ENCODE measurements at regions not wholly inside any gene's neighbourhood (a gene's known extent, or its start where the extent isn't known, plus 50 kb on each side); places are given as distances from the start of the nearest gene placed in this dataset.
"Not testable (repeated sequence)": the region's sequence is repeated elsewhere in the genome, so short reads cannot be mapped to it uniquely, and the experiment has no call there.

- TF ChIP-seq CTCF (conservative IDR thresholded peaks at IDR 0.05; ENCODE audit: low read depth in 2 of 2) = peak in 1 of 2 experiments; percentile 23; a peak in 1 of 4 replicates
- not testable (repeated sequence) for H3F3A ChIP-seq (replicated peaks; ENCODE audit: low read depth); H3K4me3 ChIP-seq; H3K27me3 ChIP-seq (ENCODE audit: insufficient read depth); H3K4me1 ChIP-seq (ENCODE audit: insufficient read depth); H3K36me3 Mint-ChIP-seq (ENCODE audit: low read depth); DNase-seq (ENCODE audit: low spot score); H3K4me2 ChIP-seq; H3K79me2 ChIP-seq (replicated peaks; ENCODE audit: insufficient read depth); H4K20me1 ChIP-seq (replicated peaks; ENCODE audit: insufficient read depth); H3K4me1 Mint-ChIP-seq; H3K9me3 Mint-ChIP-seq; H3K27ac Mint-ChIP-seq; H3K4me3 Mint-ChIP-seq; H2AFZ ChIP-seq; H3K36me3 ChIP-seq (ENCODE audit: insufficient read depth); H3K27ac ChIP-seq (ENCODE audit: low read depth); H3K9me2 ChIP-seq (ENCODE audit: insufficient read depth); H3K27me3 Mint-ChIP-seq (ENCODE audit: insufficient read depth, low read depth, poor library complexity)
- peak; percentile 79 for ATAC-seq
Observed at GRCh38 chr7:142467056-142467655, 209.3 kb upstream of the PRSS58 start.

GRCh38 chr7:142463401-142463850 lies 205.6 kb upstream of the PRSS58 start:
- Mint-ChIP-seq H3K36me3 (ENCODE audit: low read depth) (no peaks in the 10 kb centered on the region), H3K27ac (no peak overlapping the region), H3K27me3 (ENCODE audit: insufficient read depth, low read depth, poor library complexity) (no peaks in the 10 kb centered on the region), H3K9me3 (no peaks in the 10 kb centered on the region), H3K4me1 (peaks cover 8% of the 10 kb centered on the region; the same call in 2 of the 3 replicates), H3K4me3 (no peak overlapping the region)
- Histone ChIP-seq H3F3A (replicated peaks; ENCODE audit: low read depth) (no peaks in the 10 kb centered on the region), H4K20me1 (replicated peaks; ENCODE audit: insufficient read depth) (no peaks in the 10 kb centered on the region), H3K27me3 (ENCODE audit: insufficient read depth) (no peaks in the 10 kb centered on the region), H3K36me3 (ENCODE audit: insufficient read depth) (no peaks in the 10 kb centered on the region), H3K79me2 (replicated peaks; ENCODE audit: insufficient read depth) (no peaks in the 10 kb centered on the region), H3K9me2 (ENCODE audit: insufficient read depth) (no peaks in the 10 kb centered on the region), H3K4me2 (no peak overlapping the region), H3K27ac (ENCODE audit: low read depth) (no peak overlapping the region), H3K4me3 (no peak overlapping the region), H3K4me1 (ENCODE audit: insufficient read depth) (no peaks in the 10 kb centered on the region), H2AFZ (no peak overlapping the region)
- ATAC-seq (no peak), DNase-seq (ENCODE audit: low spot score) (no peak)
- TF ChIP-seq EZH2phosphoT487 (IDR thresholded peaks at IDR 0.05; ENCODE audit: unreplicated experiment) (no peak), ETS1 (IDR thresholded peaks at IDR 0.05) (no peak), REST (IDR thresholded peaks at IDR 0.05; ENCODE audit: unreplicated experiment) (no peak)

All from GM23338 (cell line).